SU-DHL-6 (cell line): ENCODE measurements at regions not wholly inside any gene's neighbourhood (a gene's known extent, or its start where the extent isn't known, plus 50 kb on each side); places are given as distances from the start of the nearest gene placed in this dataset.

Experiments
- EZH2phosphoT487 ChIP-seq: fragments of 200-600 bp; sonication (generic), shearing (Covaris generic); conservative IDR thresholded peaks from 2 replicates; pipeline ENCODE4 v1.6.1; 2018; ENCODE audit warnings: mild to moderate bottlenecking, antibody characterized with exemption, low read length, moderate library complexity, mixed read lengths
- TF ChIP-seq, protein P1 (sequence below): fragments of 200-600 bp; sonication (generic); IDR thresholded peaks from one replicate; pipeline ENCODE4 v1.5.1; 2017; ENCODE audit warnings: antibody characterized with exemption, mild to moderate bottlenecking, low read length, moderate library complexity; ENCODE audit not compliant: insufficient read depth, poor library complexity, severe bottlenecking

DNA sequence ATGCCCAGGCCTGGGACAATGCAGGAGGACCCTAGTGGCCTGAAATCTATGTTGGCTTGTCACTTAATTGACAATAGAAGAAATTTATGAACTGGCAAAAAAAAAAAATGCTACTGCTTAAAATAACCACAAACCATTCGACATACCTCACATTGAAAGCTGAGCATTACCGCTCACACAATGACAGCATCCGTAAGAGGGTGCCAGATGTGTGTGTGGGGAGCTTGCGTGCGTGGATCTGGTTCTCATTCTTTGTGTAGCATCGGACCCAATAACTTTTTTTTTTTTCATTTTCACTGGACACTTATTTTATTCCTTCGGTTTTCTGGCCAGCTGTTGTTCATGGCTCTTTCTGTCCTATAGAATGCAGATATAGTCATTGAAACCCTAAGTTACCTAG, 216.7 kb downstream of the VRK1 start:
- TF ChIP-seq, protein P1, sequence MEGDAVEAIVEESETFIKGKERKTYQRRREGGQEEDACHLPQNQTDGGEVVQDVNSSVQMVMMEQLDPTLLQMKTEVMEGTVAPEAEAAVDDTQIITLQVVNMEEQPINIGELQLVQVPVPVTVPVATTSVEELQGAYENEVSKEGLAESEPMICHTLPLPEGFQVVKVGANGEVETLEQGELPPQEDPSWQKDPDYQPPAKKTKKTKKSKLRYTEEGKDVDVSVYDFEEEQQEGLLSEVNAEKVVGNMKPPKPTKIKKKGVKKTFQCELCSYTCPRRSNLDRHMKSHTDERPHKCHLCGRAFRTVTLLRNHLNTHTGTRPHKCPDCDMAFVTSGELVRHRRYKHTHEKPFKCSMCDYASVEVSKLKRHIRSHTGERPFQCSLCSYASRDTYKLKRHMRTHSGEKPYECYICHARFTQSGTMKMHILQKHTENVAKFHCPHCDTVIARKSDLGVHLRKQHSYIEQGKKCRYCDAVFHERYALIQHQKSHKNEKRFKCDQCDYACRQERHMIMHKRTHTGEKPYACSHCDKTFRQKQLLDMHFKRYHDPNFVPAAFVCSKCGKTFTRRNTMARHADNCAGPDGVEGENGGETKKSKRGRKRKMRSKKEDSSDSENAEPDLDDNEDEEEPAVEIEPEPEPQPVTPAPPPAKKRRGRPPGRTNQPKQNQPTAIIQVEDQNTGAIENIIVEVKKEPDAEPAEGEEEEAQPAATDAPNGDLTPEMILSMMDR = no peak
- TF ChIP-seq EZH2phosphoT487 = no peak
